ENCODE measurements at regions not wholly inside any gene's neighbourhood (a gene's known extent, or its start where the extent isn't known, plus 50 kb on each side); places are given as distances from the start of the nearest gene placed in this dataset.

DNA sequence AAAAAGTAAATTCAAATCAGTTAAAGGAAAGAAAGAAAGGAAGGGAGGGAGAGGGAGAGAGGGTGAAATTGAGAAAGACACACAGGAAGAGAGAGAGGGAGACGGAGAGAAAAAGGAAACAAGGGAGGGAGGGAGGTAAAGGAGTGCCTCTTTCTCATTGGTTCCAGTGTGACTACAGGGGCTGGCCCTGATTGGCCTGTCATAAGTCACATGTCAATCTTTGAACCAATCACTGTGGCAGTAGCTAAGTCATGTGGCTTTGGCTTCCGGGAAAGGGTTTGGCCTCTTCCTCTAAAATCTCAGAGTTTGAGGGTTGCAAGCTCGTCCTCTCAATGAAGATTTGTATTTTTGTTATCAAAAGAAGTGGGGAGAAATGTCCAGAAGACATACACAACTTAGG lies 150.2 kb downstream of the RAB11FIP2 start:
- Histone ChIP-seq H4K20me1 (ENCODE audit: insufficient read depth, low read length) (no peaks in the 10 kb centered on the region), H3K9ac (ENCODE audit: low read length) (no peak overlapping the region), H3K4me2 (ENCODE audit: low read length) (no peak overlapping the region), H3K27ac (ENCODE audit: low read depth, low read length, poor library complexity, severe bottlenecking) (no peak overlapping the region), H3K9me3 (ENCODE audit: low read length) (peaks cover 2% of the 10 kb centered on the region; the same call in 1 of the 2 replicates), H3K4me3 (ENCODE audit: low read depth, low read length, poor library complexity, severe bottlenecking) (no peak overlapping the region), H3K36me3 (ENCODE audit: insufficient read depth, low read length) (no peaks in the 10 kb centered on the region), H3K4me1 (ENCODE audit: insufficient read depth, low read length, severe bottlenecking) (no peaks in the 10 kb centered on the region), H3K27me3 (ENCODE audit: insufficient read depth, low read length) (no peaks in the 10 kb centered on the region), H3K79me2 (ENCODE audit: insufficient read depth, low read length) (no peaks in the 10 kb centered on the region), H3K9me2 (ENCODE audit: low read depth, low read length) (no peaks in the 10 kb centered on the region), H2AFZ (ENCODE audit: low read length) (no peak overlapping the region), H3F3A (ENCODE audit: insufficient read depth, low read length) (no peaks in the 10 kb centered on the region)
- TF ChIP-seq, protein P1, sequence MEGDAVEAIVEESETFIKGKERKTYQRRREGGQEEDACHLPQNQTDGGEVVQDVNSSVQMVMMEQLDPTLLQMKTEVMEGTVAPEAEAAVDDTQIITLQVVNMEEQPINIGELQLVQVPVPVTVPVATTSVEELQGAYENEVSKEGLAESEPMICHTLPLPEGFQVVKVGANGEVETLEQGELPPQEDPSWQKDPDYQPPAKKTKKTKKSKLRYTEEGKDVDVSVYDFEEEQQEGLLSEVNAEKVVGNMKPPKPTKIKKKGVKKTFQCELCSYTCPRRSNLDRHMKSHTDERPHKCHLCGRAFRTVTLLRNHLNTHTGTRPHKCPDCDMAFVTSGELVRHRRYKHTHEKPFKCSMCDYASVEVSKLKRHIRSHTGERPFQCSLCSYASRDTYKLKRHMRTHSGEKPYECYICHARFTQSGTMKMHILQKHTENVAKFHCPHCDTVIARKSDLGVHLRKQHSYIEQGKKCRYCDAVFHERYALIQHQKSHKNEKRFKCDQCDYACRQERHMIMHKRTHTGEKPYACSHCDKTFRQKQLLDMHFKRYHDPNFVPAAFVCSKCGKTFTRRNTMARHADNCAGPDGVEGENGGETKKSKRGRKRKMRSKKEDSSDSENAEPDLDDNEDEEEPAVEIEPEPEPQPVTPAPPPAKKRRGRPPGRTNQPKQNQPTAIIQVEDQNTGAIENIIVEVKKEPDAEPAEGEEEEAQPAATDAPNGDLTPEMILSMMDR (IDR thresholded peaks at IDR 0.05; ENCODE audit: low read length): no peak
- TF ChIP-seq EZH2 (IDR thresholded peaks at IDR 0.05; ENCODE audit: borderline replicate concordance, low read length): no peak

GRCh38 chr10:117899181-117899683 lies 147.5 kb downstream of the RAB11FIP2 start:
- Histone ChIP-seq H3K27me3 (ENCODE audit: insufficient read depth, low read length) (no peaks in the 10 kb centered on the region), H3K4me2 (ENCODE audit: low read length) (no peak overlapping the region), H3K27ac (ENCODE audit: low read depth, low read length, poor library complexity, severe bottlenecking) (no peak overlapping the region), H3K4me3 (ENCODE audit: low read depth, low read length, poor library complexity, severe bottlenecking) (no peak overlapping the region), H3K9me2 (ENCODE audit: low read depth, low read length) (no peaks in the 10 kb centered on the region), H3K4me1 (ENCODE audit: insufficient read depth, low read length, severe bottlenecking) (no peaks in the 10 kb centered on the region), H3K9ac (ENCODE audit: low read length) (no peak overlapping the region), H4K20me1 (ENCODE audit: insufficient read depth, low read length) (no peaks in the 10 kb centered on the region), H3K9me3 (ENCODE audit: low read length) (peaks cover 2% of the 10 kb centered on the region; the same call in 1 of the 2 replicates), H2AFZ (ENCODE audit: low read length) (no peak overlapping the region), H3F3A (ENCODE audit: insufficient read depth, low read length) (no peaks in the 10 kb centered on the region), H3K36me3 (ENCODE audit: insufficient read depth, low read length) (no peaks in the 10 kb centered on the region), H3K79me2 (ENCODE audit: insufficient read depth, low read length) (no peaks in the 10 kb centered on the region)
- no peak for TF ChIP-seq EZH2 (IDR thresholded peaks at IDR 0.05; ENCODE audit: borderline replicate concordance, low read length)
- TF ChIP-seq, protein P1 (IDR thresholded peaks at IDR 0.05; ENCODE audit: low read length): no peak

DNA sequence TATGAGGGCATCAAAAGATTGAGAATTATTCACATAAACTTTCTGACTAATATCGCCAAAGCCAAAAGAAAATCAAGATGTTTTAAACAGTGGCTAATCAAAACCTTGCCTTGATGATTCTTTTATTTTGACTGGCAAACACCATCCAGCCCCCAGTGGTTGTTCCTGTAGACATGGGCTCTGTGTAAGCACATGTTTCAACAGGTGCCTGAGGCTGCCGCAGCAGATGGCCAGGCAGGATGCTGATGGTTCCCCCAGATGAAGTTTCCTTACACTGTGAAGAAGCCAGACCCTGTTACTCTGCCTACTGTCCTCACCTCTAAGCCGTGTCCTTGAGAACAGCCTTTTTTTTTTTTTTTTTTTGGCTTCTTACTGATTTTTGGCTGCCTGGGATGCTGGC lies 146.5 kb downstream of the RAB11FIP2 start:
- H4K20me1 ChIP-seq (ENCODE audit: insufficient read depth, low read length): no peaks in the 10 kb centered on the region
- H3K9me3 ChIP-seq (ENCODE audit: low read length): peaks cover 2% of the 10 kb centered on the region; the same call in 1 of the 2 replicates
- no peaks in the 10 kb centered on the region for H3F3A ChIP-seq (ENCODE audit: insufficient read depth, low read length)

More for the DNA sequence above, 146.5 kb downstream of the RAB11FIP2 start:
- Histone ChIP-seq H3K79me2 (ENCODE audit: insufficient read depth, low read length) (no peaks in the 10 kb centered on the region), H3K4me1 (ENCODE audit: insufficient read depth, low read length, severe bottlenecking) (no peaks in the 10 kb centered on the region), H3K27ac (ENCODE audit: low read depth, low read length, poor library complexity, severe bottlenecking) (no peak overlapping the region), H3K4me2 (ENCODE audit: low read length) (no peak overlapping the region), H3K36me3 (ENCODE audit: insufficient read depth, low read length) (no peaks in the 10 kb centered on the region), H3K9me2 (ENCODE audit: low read depth, low read length) (no peaks in the 10 kb centered on the region), H3K27me3 (ENCODE audit: insufficient read depth, low read length) (no peaks in the 10 kb centered on the region), H3K9ac (ENCODE audit: low read length) (no peak overlapping the region), H2AFZ (ENCODE audit: low read length) (no peak overlapping the region), H3K4me3 (ENCODE audit: low read depth, low read length, poor library complexity, severe bottlenecking) (no peak overlapping the region)
- no peak for TF ChIP-seq EZH2 (IDR thresholded peaks at IDR 0.05; ENCODE audit: borderline replicate concordance, low read length)
- TF ChIP-seq, protein P1 (IDR thresholded peaks at IDR 0.05; ENCODE audit: low read length): no peak

Measured in OCI-LY1 (cell line).